DOHH2 (cell line): ENCODE measurements at regions not wholly inside any gene's neighbourhood (a gene's known extent, or its start where the extent isn't known, plus 50 kb on each side); places are given as distances from the start of the nearest gene placed in this dataset.
"Not testable (repeated sequence)": the region's sequence is repeated elsewhere in the genome, so short reads cannot be mapped to it uniquely, and the experiment has no call there.

ENCODE experiments used
- H3F3A ChIP-seq: fragments of 200-600 bp; sonication (generic), shearing (Covaris generic); 2 replicates; pipeline ENCODE4 v1.6.0; 2016; ENCODE audit warnings: antibody characterized with exemption, mild to moderate bottlenecking; ENCODE audit not compliant: control insufficient read depth, insufficient read depth
- H3K27ac ChIP-seq: fragments of 200-600 bp; sonication (generic); 2 replicates; pipeline ENCODE4 v1.5.1; 2014; ENCODE audit warnings: low read depth, mild to moderate bottlenecking, low read length, moderate library complexity
- H3K27me3 ChIP-seq: fragments of 200-600 bp; sonication (generic); 2 replicates; pipeline ENCODE4 v1.6.1; 2014; ENCODE audit warnings: mild to moderate bottlenecking, low read length, mixed read lengths; ENCODE audit not compliant: control insufficient read depth
- H3K36me3 ChIP-seq: fragments of 200-600 bp; sonication (generic); 2 replicates; pipeline ENCODE4 v1.6.1; 2014; ENCODE audit warnings: mild to moderate bottlenecking, low read length, moderate library complexity, mixed read lengths; ENCODE audit not compliant: control insufficient read depth
- H3K4me1 ChIP-seq: fragments of 200-600 bp; sonication (generic); 2 replicates; pipeline ENCODE4 v1.6.1; 2014; ENCODE audit warnings: mild to moderate bottlenecking, low read length, mixed read lengths; ENCODE audit not compliant: control insufficient read depth
- H3K4me2 ChIP-seq: fragments of 200-600 bp; sonication (generic); 2 replicates; pipeline ENCODE4 v1.6.0; 2014; ENCODE audit warnings: mild to moderate bottlenecking, low read length, moderate library complexity
- H3K4me3 ChIP-seq: fragments of 200-600 bp; sonication (generic); 2 replicates; pipeline ENCODE4 v1.5.1; 2014; ENCODE audit warnings: mild to moderate bottlenecking, low read length, mixed read lengths
- H3K79me2 ChIP-seq: fragments of 200-600 bp; sonication (generic); 2 replicates; pipeline ENCODE4 v1.6.1; 2014; ENCODE audit warnings: mild to moderate bottlenecking, low read length, mixed read lengths; ENCODE audit not compliant: control insufficient read depth
- H3K9me2 ChIP-seq: fragments of 200-600 bp; sonication (generic); replicated peaks from 2 replicates; pipeline ENCODE4 v1.6.1; 2014; ENCODE audit warnings: mild to moderate bottlenecking, low read length, mixed read lengths; ENCODE audit not compliant: control insufficient read depth
- H3K9me3 ChIP-seq: fragments of 200-600 bp; sonication (generic); 2 replicates; pipeline ENCODE4 v1.6.1; 2014; ENCODE audit warnings: antibody characterized with exemption, low read length, mixed read lengths; ENCODE audit not compliant: control insufficient read depth, insufficient read depth
- H4K20me1 ChIP-seq: fragments of 200-600 bp; sonication (generic); 2 replicates; pipeline ENCODE4 v1.6.0; 2014; ENCODE audit warnings: low read depth, mild to moderate bottlenecking, antibody characterized with exemption, low read length, moderate library complexity; ENCODE audit not compliant: control insufficient read depth, insufficient read depth
- CTCF ChIP-seq: fragments of 200-600 bp; sonication (generic); IDR thresholded peaks from one replicate; pipeline ENCODE4 v1.5.1; 2014; ENCODE audit warnings: antibody characterized with exemption, mild to moderate bottlenecking, low read depth, low read length; ENCODE audit not compliant: poor library complexity, severe bottlenecking
- EZH2phosphoT487 ChIP-seq: fragments of 200-600 bp; sonication (generic); IDR thresholded peaks from 2 replicates; pipeline ENCODE4 v1.6.1; 2017; ENCODE audit warnings: borderline replicate concordance, mild to moderate bottlenecking, antibody characterized with exemption, low read length, moderate library complexity, mixed read lengths

- peaks cover 12% of the 10 kb centered on the region for H3K9me3 ChIP-seq
- H3F3A ChIP-seq, result no peaks in the 10 kb centered on the region
- no peaks in the 10 kb centered on the region for H3K79me2 ChIP-seq
- H3K36me3 ChIP-seq, result no peaks in the 10 kb centered on the region
- no peaks in the 10 kb centered on the region for H3K4me1 ChIP-seq
- H3K27ac ChIP-seq, result no peak overlapping the region
- no peak overlapping the region for H3K4me3 ChIP-seq
- no peaks in the 10 kb centered on the region for H4K20me1 ChIP-seq
- TF ChIP-seq EZH2phosphoT487 (no peak), CTCF (no peak)
- H3K9me2 ChIP-seq, result no peaks in the 10 kb centered on the region
- H3K27me3 ChIP-seq, result no peaks in the 10 kb centered on the region
- H3K4me2 ChIP-seq, result no peak overlapping the region
Measured at GRCh38 chr10:71116426-71116825, 95.9 kb upstream of the UNC5B start.

- not testable (repeated sequence) for H3F3A ChIP-seq, H3K36me3 ChIP-seq, H4K20me1 ChIP-seq, H3K27me3 ChIP-seq, H3K4me1 ChIP-seq, H3K4me2 ChIP-seq, H3K9me2 ChIP-seq, H3K79me2 ChIP-seq, H3K27ac ChIP-seq, H3K4me3 ChIP-seq
- peaks cover 12% of the 10 kb centered on the region for H3K9me3 ChIP-seq
Measured at GRCh38 chr10:71117589-71117988, 94.8 kb upstream of the UNC5B start.

- Histone ChIP-seq H3K4me3 (no peak overlapping the region), H3K36me3 (no peaks in the 10 kb centered on the region), H3K27me3 (0 out of 2 replicates have a peak, but pooled peaks cover 3% of the 10 kb centered on the region), H3K4me2 (no peak overlapping the region), H3K9me3 (no peaks in the 10 kb centered on the region; the same call in 1 of the 2 replicates), H3K27ac (no peak overlapping the region), H3F3A (no peaks in the 10 kb centered on the region), H3K9me2 (no peaks in the 10 kb centered on the region), H3K79me2 (no peaks in the 10 kb centered on the region), H3K4me1 (no peaks in the 10 kb centered on the region), H4K20me1 (no peaks in the 10 kb centered on the region)
- TF ChIP-seq CTCF (no peak), EZH2phosphoT487 (no peak)
Measured at GRCh38 chr10:71123023-71123422, 89.3 kb upstream of the UNC5B start.

GRCh38 chr10:71124921-71125748, 87.2 kb upstream of the UNC5B start:
- no peaks in the 10 kb centered on the region for H3K36me3 ChIP-seq
- TF ChIP-seq CTCF, result no peak
- no peak for TF ChIP-seq EZH2phosphoT487
- no peaks in the 10 kb centered on the region for H4K20me1 ChIP-seq
- H3K4me3 ChIP-seq, result no peak overlapping the region
- no peaks in the 10 kb centered on the region for H3K79me2 ChIP-seq
- no peak overlapping the region for H3K27ac ChIP-seq
- H3K27me3 ChIP-seq, result 0 out of 2 replicates have a peak, but pooled peaks cover 3% of the 10 kb centered on the region
- no peaks in the 10 kb centered on the region for H3K4me1 ChIP-seq
- no peaks in the 10 kb centered on the region for H3K9me3 ChIP-seq
- no peaks in the 10 kb centered on the region for H3F3A ChIP-seq
- no peaks in the 10 kb centered on the region for H3K9me2 ChIP-seq
- H3K4me2 ChIP-seq, result no peak overlapping the region
